ENCODE measurements at regions not wholly inside any gene's neighbourhood (a gene's known extent, or its start where the extent isn't known, plus 50 kb on each side); places are given as distances from the start of the nearest gene placed in this dataset.

DNA sequence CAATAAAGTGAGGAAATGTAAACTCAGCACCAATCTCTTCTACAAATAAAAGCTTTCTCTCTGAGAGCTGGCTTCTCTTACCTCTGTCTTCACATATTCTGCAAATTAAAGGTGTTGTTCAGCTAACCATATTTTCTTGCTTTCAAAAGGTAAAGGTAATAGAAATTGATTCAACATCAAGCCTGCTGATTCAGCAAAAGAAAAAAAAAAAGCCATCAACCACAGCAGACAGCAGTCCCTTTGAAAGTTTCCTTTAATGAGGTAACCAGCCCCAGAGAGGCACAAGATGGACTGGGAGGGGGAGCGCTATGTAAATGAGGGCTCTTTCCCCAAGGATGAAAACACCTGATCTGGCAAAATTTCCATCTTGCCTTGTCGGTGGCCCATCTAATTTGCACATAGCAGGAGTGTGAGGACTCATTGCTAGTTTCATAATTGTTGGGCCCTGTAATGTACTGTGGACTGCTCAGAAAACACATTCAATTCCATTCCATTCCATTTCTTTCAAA is 154.9 kb upstream of the SOX11 start:
- TF ChIP-seq, protein P1, sequence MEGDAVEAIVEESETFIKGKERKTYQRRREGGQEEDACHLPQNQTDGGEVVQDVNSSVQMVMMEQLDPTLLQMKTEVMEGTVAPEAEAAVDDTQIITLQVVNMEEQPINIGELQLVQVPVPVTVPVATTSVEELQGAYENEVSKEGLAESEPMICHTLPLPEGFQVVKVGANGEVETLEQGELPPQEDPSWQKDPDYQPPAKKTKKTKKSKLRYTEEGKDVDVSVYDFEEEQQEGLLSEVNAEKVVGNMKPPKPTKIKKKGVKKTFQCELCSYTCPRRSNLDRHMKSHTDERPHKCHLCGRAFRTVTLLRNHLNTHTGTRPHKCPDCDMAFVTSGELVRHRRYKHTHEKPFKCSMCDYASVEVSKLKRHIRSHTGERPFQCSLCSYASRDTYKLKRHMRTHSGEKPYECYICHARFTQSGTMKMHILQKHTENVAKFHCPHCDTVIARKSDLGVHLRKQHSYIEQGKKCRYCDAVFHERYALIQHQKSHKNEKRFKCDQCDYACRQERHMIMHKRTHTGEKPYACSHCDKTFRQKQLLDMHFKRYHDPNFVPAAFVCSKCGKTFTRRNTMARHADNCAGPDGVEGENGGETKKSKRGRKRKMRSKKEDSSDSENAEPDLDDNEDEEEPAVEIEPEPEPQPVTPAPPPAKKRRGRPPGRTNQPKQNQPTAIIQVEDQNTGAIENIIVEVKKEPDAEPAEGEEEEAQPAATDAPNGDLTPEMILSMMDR (IDR thresholded peaks at IDR 0.05): no peak
- TF ChIP-seq POLR2A (IDR thresholded peaks at IDR 0.05): no peak
